NB4 (cell line): ENCODE measurements at regions not wholly inside any gene's neighbourhood (a gene's known extent, or its start where the extent isn't known, plus 50 kb on each side); places are given as distances from the start of the nearest gene placed in this dataset.

Experiments
- DNase-seq: peaks from one replicate; pipeline ENCODE4 v3.0.0; 2010; ENCODE audit warnings: low read depth
- H3K4me3 ChIP-seq: one replicate; pipeline ENCODE4 v1.5.1; 2011; ENCODE audit warnings: mild to moderate bottlenecking, low read depth, low read length, moderate library complexity
- MYC ChIP-seq: IDR thresholded peaks from 2 replicates; pipeline ENCODE4 v1.6.1; 2011; ENCODE audit warnings: low read depth, low read length
- POLR2A ChIP-seq: IDR thresholded peaks from 2 replicates; pipeline ENCODE4 v1.6.1; 2011; ENCODE audit warnings: mild to moderate bottlenecking; ENCODE audit not compliant: insufficient read length; ENCODE audit errors: extremely low read depth
- TF ChIP-seq, protein P1 (sequence below): IDR thresholded peaks from 2 replicates; pipeline ENCODE4 v1.6.1; 2011; ENCODE audit warnings: low read depth, low read length
- TF ChIP-seq, protein P2 (sequence below): IDR thresholded peaks from one replicate; pipeline ENCODE4 v1.5.1; 2012; ENCODE audit warnings: low read depth, low read length

- H3K4me3 ChIP-seq = no peak overlapping the region
- TF ChIP-seq, protein P1, sequence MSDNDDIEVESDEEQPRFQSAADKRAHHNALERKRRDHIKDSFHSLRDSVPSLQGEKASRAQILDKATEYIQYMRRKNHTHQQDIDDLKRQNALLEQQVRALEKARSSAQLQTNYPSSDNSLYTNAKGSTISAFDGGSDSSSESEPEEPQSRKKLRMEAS = no peak
- TF ChIP-seq MYC (no peak), POLR2A (no peak)
- TF ChIP-seq, protein P2, sequence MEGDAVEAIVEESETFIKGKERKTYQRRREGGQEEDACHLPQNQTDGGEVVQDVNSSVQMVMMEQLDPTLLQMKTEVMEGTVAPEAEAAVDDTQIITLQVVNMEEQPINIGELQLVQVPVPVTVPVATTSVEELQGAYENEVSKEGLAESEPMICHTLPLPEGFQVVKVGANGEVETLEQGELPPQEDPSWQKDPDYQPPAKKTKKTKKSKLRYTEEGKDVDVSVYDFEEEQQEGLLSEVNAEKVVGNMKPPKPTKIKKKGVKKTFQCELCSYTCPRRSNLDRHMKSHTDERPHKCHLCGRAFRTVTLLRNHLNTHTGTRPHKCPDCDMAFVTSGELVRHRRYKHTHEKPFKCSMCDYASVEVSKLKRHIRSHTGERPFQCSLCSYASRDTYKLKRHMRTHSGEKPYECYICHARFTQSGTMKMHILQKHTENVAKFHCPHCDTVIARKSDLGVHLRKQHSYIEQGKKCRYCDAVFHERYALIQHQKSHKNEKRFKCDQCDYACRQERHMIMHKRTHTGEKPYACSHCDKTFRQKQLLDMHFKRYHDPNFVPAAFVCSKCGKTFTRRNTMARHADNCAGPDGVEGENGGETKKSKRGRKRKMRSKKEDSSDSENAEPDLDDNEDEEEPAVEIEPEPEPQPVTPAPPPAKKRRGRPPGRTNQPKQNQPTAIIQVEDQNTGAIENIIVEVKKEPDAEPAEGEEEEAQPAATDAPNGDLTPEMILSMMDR = no peak
- no peak for DNase-seq
Measured at GRCh38 chr1:222062640-222063039, 320.8 kb upstream of the DUSP10 start.

DNA sequence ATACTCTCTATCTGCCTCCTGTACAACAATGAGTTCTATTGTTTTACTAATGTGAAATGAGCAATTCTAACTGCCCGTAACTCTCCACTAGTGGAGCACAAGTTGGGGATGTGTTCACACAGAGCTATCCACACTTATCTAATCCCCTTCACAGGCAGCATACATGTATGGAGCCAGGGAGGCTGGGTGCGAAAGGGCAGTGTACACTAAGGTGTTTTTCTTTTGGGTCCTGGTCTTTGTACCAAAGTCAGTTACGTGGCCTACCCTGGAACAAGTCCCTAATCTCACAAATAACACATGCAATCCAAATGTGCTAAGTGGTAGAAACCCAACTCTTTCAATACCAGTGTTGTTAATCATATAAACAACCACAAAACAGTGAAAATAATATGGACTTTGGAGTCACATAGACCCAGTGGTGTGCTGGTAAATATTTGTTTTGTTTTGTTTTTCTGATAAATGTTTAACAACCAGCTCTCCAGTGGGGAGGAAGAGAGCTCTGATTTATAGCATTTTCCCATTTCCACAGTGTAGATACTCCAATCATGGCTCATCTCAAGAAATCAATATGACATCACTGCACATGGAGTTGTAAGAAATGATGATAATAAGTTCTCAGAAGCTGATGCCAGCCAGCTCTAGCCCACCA, 319.9 kb upstream of the DUSP10 start:
- DNase-seq = no peak
- TF ChIP-seq POLR2A (no peak), MYC (no peak)
- TF ChIP-seq, protein P1 = no peak
- TF ChIP-seq, protein P2 = no peak
- H3K4me3 ChIP-seq = no peak overlapping the region

- TF ChIP-seq, protein P2 = no peak
- TF ChIP-seq, protein P1 = no peak
- H3K4me3 ChIP-seq = no peak overlapping the region
- DNase-seq = no peak
Measured at GRCh38 chr1:222060210-222060916, 318.5 kb upstream of the DUSP10 start.

- TF ChIP-seq MYC (no peak), POLR2A (no peak)
- TF ChIP-seq, protein P1 = no peak
- TF ChIP-seq, protein P2 = no peak
- H3K4me3 ChIP-seq = no peak overlapping the region
- no peak for DNase-seq
Measured at GRCh38 chr1:222058249-222058648, 316.4 kb upstream of the DUSP10 start.

DNA sequence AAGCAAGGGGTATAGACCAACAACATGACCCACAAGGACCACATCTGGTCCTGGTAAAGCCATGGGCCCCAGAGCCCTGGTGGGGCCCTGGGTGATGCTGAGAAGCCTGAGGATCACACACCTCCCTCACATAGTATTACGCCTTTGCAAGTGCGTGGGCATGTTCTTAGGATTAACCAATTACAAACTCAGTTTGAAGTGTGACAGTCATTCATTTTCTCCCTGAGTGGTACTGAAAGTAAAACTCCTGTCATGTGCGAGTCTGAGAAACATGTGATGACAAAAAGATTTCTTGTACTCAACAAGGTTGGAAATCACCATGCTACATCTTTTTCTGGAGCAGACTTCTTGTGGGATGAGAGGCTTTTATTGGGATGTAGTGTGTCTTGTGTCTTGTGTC, 315.3 kb upstream of the DUSP10 start:
- no peak for TF ChIP-seq POLR2A
- TF ChIP-seq, protein P1 = no peak
- TF ChIP-seq, protein P2 = no peak
- TF ChIP-seq MYC = no peak
- no peak overlapping the region for H3K4me3 ChIP-seq
- DNase-seq = no peak
